ENCODE measurements at regions not wholly inside any gene's neighbourhood (a gene's known extent, or its start where the extent isn't known, plus 50 kb on each side); places are given as distances from the start of the nearest gene placed in this dataset.

- TF ChIP-seq CTCF (IDR thresholded peaks at IDR 0.05; ENCODE audit: unreplicated experiment) = no peak
- Mint-ChIP-seq H3K9me3 (ENCODE audit: unreplicated experiment) (no peaks in the 10 kb centered on the region), H3K27me3 (ENCODE audit: unreplicated experiment) (no peaks in the 10 kb centered on the region), H3K4me3 (ENCODE audit: unreplicated experiment) (no peak overlapping the region), H3K4me1 (ENCODE audit: unreplicated experiment) (no peaks in the 10 kb centered on the region), H3K27ac (ENCODE audit: unreplicated experiment) (no peak overlapping the region), H3K36me3 (ENCODE audit: low read depth, unreplicated experiment) (no peaks in the 10 kb centered on the region)
- no peak for DNase-seq (ENCODE audit: low spot score)
These were observed 296.9 kb downstream of the KCNJ3 start for GRCh38 chr2:154995361-154995760.

GRCh38 chr2:154992826-154993225 lies 294.3 kb downstream of the KCNJ3 start:
- H3K4me3 Mint-ChIP-seq (ENCODE audit: unreplicated experiment) = no peak overlapping the region
- no peak for TF ChIP-seq CTCF (IDR thresholded peaks at IDR 0.05; ENCODE audit: unreplicated experiment)
- no peaks in the 10 kb centered on the region for H3K4me1 Mint-ChIP-seq (ENCODE audit: unreplicated experiment)
- no peaks in the 10 kb centered on the region for H3K27me3 Mint-ChIP-seq (ENCODE audit: unreplicated experiment)
- DNase-seq (ENCODE audit: low spot score) = no peak
- H3K36me3 Mint-ChIP-seq (ENCODE audit: low read depth, unreplicated experiment) = no peaks in the 10 kb centered on the region
- peaks cover 2% of the 10 kb centered on the region for H3K9me3 Mint-ChIP-seq (ENCODE audit: unreplicated experiment)
- no peak overlapping the region for H3K27ac Mint-ChIP-seq (ENCODE audit: unreplicated experiment)

- H3K4me1 Mint-ChIP-seq (ENCODE audit: unreplicated experiment) = no peaks in the 10 kb centered on the region
- no peak for DNase-seq (ENCODE audit: low spot score)
- no peaks in the 10 kb centered on the region for H3K36me3 Mint-ChIP-seq (ENCODE audit: low read depth, unreplicated experiment)
- H3K27ac Mint-ChIP-seq (ENCODE audit: unreplicated experiment) = no peak overlapping the region
- H3K9me3 Mint-ChIP-seq (ENCODE audit: unreplicated experiment) = no peaks in the 10 kb centered on the region
- H3K4me3 Mint-ChIP-seq (ENCODE audit: unreplicated experiment) = no peak overlapping the region
- H3K27me3 Mint-ChIP-seq (ENCODE audit: unreplicated experiment) = no peaks in the 10 kb centered on the region
- TF ChIP-seq CTCF (IDR thresholded peaks at IDR 0.05; ENCODE audit: unreplicated experiment) = no peak
These were observed 280.2 kb downstream of the KCNJ3 start for GRCh38 chr2:154978710-154979109.

GRCh38 chr2:154978244-154978643 lies 279.7 kb downstream of the KCNJ3 start:
- H3K4me3 Mint-ChIP-seq (ENCODE audit: unreplicated experiment) = no peak overlapping the region
- H3K9me3 Mint-ChIP-seq (ENCODE audit: unreplicated experiment) = no peaks in the 10 kb centered on the region
- DNase-seq (ENCODE audit: low spot score) = no peak

GRCh38 chr2:154974041-154974440 lies 275.5 kb downstream of the KCNJ3 start:
- H3K36me3 Mint-ChIP-seq (ENCODE audit: low read depth, unreplicated experiment) = no peaks in the 10 kb centered on the region
- no peaks in the 10 kb centered on the region for H3K27me3 Mint-ChIP-seq (ENCODE audit: unreplicated experiment)
- no peaks in the 10 kb centered on the region for H3K4me1 Mint-ChIP-seq (ENCODE audit: unreplicated experiment)
- TF ChIP-seq CTCF (IDR thresholded peaks at IDR 0.05; ENCODE audit: unreplicated experiment) = no peak
- H3K27ac Mint-ChIP-seq (ENCODE audit: unreplicated experiment) = no peak overlapping the region
- no peak for DNase-seq (ENCODE audit: low spot score)
- H3K9me3 Mint-ChIP-seq (ENCODE audit: unreplicated experiment) = no peaks in the 10 kb centered on the region
- H3K4me3 Mint-ChIP-seq (ENCODE audit: unreplicated experiment) = no peak overlapping the region

More at GRCh38 chr2:154978244-154978643, 279.7 kb downstream of the KCNJ3 start:
- Mint-ChIP-seq H3K4me1 (ENCODE audit: unreplicated experiment) (no peaks in the 10 kb centered on the region), H3K27me3 (ENCODE audit: unreplicated experiment) (no peaks in the 10 kb centered on the region), H3K27ac (ENCODE audit: unreplicated experiment) (no peak overlapping the region), H3K36me3 (ENCODE audit: low read depth, unreplicated experiment) (no peaks in the 10 kb centered on the region)
- no peak for TF ChIP-seq CTCF (IDR thresholded peaks at IDR 0.05; ENCODE audit: unreplicated experiment)
